SIG-M5 (cell line): ENCODE measurements at regions not wholly inside any gene's neighbourhood (a gene's known extent, or its start where the extent isn't known, plus 50 kb on each side); places are given as distances from the start of the nearest gene placed in this dataset.

Experiments
- DNase-seq: peaks from one replicate; lab custom pipeline; 2025; lab: John Stamatoyannopoulos, UW

DNA sequence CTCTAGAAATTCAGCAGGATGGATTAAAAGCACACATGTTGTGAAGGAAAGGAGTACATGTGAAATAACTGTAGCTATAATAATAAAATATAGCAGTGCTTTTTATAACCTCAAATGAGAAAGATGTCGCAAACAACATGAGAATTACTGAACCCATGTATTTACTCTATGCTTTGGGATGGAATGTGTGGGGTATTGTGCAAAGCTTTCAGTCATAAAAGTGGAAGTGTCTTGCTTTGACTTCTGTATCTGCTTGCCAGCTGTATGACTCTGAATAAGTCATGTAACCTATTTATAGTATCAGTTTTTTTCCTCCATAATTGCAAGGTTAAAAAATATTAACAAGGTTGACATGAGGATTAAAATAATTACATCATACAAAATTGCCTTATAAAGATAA lies 519.3 kb upstream of the CADM2 start:
- DNase-seq: peak; percentile 23

DNA sequence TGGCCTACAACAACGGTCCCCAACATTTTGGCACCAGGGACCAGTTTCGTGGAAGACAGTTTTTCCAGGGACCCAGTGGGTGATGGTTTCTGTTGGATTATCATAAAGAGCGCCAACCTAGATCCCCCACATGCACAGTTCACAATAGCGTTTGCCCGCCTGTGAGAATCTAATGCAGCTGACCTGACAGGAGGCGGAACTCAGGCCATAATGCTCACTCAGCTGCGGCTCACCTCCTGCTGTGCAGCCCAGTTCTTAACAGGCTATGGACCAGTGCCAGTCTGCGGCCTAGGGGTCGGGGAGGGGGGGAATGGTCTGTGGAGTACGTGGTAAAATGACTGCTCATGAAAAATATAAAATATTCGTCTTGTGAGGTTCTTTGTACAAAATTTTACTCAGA lies 518.5 kb upstream of the CADM2 start:
- DNase-seq: no peak

DNA sequence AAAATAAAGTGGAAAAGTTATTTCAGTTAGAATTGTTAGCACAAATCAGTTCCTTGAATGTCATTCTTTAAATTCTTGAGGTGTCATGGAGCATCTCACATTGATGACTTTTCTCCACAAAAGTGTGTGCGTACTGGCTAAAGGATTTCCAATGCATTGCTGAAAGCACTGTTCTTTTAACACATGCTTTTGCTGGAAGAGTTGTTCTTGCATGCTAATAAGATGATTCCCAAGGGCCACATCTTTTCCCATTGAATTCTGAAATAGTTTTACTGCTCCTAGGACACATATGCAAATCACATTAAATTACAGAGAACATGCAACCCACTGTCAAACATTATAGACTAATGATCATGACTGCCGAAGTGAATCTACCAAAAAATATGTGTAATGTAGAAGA lies 516.3 kb upstream of the CADM2 start:
- no peak for DNase-seq

DNA sequence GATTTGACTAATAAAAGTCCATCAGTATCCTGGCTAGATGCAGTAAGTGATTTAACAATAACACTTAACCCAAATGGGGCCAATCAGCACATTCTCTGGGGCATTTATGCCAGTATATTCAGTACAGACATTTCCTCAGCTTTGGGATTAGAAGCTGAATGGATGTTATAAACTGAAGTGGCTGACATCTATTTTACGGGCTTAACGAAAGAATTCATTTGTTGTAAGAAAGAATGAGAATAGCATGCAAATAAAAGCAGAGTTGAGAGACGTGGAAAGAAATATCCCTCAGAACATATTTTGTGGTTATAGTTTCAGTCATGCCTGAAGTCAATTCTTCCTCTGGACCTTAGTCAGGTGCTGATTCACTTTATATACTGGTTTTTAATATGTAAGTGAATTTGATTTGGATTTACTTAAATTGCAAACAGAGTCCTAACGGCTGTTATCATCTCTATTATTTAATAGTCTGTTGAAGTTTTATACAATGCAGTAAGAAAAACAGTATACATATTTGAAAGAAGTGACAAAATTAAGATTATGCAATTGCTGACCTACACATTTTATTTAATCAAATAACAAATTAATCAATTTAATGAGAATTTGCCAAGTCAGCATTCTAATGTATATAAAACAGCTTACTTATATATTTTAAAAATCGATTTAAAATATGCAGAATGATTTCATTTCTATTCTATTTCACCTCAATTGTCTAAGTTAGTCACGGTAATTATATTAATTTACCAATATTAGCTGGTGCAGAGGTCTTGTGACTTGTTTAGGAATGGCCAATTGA lies 513.9 kb upstream of the CADM2 start:
- no peak for DNase-seq

DNA sequence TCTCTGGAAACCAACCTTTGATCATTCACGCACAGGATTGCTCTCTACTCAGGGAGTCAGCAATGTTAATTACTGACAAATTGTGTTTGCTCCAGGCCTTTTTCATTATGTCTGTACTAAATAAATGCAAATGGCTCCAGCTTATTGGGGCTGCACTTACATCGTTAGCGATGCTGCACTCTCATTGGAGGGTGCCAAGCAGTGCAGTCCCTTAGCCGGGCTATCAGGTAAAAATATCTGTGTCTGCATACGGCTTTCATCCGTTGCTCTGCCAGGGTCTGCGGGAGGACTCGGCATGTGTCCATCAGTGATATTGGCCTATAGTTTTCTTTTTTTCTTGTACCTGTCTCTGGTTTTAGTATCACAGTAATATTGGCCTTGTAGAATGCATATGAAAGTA lies 471.5 kb upstream of the CADM2 start:
- no peak for DNase-seq

DNA sequence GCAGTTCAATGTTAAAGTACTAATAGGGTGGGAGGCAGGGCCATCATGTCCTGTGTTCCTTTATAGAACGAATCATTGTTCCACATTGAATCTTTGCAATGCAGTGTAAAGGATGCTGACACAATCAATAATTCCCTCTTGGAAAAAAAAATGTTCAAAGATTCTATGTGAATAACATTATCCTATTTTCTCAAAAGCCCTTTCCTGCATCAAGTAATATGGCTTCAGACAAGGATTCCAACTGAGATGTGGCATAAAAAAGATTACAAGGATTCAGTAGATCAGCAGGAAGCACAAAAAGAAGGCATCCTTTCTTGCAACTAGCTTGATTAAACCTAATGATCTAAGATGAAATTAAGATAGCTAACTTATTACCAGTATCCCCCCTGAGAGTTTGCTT lies 454.0 kb upstream of the CADM2 start:
- DNase-seq: no peak

DNA sequence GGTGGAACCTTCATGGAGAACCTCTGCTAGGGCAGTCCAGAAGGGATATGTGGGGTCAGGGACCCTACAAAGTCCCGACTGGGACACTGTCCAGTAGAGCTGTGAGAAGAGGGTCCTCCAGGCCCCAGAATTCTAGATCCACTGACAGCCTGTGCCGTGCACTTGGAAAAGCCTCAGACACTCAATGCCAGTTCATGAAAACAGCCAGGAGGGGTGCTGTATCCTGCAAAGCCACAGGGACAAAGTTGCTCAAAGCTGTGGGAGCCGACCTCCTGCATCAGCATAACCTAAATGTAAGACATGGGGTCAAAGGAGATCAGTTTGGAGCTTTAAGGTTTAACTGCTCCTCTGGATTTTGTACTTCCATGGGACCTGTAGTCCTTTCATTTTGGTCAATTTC lies 448.8 kb upstream of the CADM2 start:
- no peak for DNase-seq

DNA sequence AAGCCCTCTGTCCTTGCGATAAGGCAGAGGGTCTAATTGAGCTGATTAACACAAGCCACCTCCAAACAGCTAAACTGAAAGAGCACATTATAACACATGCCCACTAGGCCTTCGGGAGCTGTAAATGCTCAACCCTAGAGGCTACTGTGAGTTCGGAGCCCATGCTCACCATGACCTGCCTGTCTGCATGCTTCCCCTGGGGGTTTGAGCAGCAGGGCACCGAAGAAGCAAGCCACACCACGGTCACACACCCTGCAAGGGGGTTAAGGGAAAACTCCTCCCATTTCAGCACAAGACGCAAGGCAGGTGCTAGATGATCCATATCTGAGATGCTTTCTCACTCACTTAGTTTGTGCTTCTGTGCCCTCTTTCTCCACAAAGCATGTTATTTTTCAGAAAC lies 435.9 kb upstream of the CADM2 start:
- no peak for DNase-seq

DNA sequence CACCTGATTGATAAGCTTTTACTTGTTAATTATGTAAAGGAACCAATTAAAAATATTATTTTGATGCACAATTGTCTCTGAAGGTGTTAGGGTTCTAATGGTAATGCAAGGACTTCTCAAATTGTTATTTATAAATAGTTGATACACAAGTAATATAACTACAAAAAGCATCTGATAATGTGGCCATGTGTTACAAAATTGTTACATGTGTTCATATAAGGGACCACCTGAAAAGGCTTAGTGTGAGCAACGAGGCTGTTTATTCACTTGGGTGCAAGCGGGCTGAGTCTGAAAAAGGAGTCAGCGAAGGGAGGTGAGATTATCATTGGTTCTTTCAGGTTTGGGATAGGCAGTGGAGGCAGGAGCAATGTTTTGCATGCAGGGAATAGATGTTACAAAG lies 421.9 kb upstream of the CADM2 start:
- no peak for DNase-seq

DNA sequence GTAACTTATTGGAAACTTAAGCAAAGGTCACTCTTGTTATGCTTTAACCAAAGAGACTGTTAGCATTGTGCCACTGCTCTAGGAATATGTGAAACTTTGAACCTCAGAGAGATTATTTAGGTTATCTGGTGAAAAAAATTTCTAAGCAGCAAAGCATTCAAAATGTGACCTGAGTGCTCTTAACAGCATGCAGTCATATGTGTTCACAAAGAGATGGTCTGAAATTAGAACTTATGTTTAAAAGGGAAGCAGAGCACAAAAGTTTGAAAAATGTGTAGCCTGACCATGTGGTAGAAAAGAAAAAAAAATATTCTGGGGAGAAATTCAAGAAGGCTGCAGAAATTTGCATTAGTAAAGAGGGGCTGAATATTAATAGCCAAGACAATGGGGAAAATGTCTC lies 420.2 kb upstream of the CADM2 start:
- no peak for DNase-seq

DNA sequence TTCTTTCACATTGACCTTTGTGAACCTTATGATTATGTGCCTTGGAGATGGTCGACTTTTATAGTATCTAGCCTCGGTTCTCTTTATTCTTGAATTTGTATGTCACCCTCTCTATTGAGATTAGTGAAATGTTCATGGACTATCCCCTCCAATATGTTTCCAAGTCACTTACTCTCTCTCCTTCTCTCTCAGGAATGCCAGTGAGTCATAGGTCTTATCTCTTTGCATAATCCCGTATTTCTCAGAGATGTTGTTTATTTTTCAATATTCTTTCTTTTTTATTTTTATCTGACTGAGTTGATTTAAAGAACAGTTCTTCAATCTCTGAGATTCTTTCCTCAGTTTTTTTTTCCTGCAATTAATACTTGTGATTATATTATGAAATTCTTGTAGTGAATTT lies 411.6 kb upstream of the CADM2 start:
- no peak for DNase-seq

DNA sequence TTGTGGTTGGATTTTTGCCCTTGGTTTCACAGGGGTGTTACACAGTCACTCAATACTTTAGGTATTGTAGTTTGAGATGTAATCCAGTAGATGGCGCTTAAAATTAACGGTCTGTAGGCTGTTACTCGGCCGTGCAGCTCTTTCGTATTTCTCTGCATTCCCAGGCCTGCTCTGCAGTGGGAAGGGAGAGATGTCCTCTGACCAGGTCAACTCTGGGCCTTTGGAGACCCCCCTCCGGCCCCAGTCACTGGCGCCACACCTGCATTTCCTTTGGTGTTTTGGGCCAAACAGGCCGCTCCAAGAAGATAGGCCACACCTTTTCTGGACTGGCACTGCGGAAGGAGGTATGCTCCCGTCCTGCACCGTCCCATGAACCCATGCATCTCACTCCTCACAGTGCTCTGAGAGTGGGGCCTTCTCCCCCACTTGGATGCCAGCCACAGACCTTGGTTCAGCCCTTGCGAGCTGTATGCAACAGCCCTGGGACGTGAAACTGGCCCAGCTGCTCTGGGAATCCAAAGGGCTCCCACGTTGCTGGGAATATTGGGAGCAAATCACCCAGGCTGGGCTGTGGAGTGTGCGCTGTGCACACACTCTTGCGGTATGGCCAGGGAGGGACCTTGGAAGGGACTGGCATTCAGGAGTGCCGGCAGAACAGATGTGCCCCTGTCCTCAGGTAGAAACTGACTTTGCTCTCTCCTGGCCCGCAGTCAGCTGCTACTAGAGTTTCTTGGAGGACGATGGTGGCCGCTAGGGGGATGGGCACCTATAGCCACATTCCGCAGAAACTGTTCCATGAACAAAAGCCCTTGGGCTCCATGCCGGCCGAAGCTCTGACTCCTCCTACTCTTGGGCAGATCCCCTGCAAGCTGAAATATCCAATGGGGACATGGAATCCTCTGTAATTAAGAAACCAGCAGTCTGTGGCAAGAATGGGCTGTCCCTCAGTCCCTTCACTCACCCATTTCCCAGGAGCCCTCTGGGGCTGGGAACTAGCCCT lies 410.5 kb upstream of the CADM2 start:
- no peak for DNase-seq

DNA sequence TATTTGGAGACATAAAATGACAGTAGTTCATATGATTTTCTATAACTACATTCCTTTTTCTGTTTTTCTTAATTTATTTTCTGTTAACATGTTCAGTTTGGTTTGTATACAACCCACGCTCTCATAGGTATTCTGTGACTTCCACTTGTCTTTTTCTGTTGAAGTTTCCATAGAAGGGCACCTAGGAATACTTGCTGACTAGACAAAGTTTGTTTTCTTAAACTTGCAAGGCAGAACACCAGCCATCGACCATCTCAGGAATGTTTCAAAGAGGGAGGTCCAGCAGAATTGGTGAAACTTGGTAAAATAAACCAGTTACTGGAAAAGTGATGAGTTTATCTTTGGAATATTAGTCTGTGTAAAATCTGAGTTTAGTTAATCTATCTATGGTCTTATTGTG lies 403.2 kb upstream of the CADM2 start:
- no peak for DNase-seq

DNA sequence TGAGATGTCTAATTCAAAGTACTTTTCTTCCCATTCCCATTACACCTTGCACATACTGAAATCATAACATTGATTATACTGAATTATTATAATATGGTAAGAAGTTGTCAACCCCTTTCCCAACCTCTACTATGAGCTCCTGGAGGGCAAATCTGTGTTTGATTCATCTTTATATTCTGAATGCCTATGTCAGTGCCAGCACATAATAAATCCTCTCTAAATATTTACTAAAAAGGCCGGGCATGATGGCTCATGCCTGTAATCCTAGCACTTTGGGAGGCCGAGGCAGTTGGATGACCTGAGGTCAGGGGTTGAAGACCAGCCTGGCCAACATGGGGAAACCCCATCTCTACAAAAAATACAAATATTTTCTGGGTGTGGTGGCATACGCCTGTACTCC lies 392.5 kb upstream of the CADM2 start:
- no peak for DNase-seq

DNA sequence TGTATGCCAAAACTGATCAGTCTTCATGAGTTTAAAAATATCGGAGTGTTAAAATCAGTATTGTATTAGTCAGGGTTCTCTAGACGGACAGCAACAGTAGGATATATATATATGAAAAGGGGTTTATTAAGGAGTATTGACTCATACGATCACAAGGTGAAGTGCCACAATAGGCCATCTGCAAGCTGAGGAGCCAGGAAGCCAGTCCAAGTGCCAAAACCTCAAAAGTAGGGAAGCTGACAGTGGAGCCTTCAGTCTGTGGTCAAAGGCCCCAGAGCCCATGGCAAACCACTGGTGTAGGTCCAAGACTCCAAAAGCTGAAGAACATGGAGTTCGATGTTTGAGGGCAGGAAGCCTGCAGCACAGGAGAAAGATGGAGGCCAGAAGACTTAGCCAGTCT lies 391.0 kb upstream of the CADM2 start:
- DNase-seq: no peak

DNA sequence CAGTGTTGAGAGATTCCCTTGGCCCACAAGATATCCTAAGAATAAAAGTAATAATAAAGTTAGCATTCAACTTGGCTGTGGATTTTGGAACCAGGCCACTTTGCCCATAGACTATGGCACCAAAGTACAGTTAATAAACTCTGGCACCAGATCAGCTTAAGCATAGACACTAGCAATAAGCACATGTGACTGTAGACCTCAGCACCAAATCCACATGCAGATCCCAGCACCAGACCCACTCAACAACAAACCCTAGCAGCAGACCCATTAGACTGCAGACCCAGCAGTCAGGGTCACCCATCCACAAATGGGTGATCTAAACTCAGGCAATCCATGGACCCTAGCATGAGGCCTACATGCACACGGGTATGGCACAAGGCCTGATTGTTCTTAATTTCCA lies 384.8 kb upstream of the CADM2 start:
- DNase-seq: no peak

DNA sequence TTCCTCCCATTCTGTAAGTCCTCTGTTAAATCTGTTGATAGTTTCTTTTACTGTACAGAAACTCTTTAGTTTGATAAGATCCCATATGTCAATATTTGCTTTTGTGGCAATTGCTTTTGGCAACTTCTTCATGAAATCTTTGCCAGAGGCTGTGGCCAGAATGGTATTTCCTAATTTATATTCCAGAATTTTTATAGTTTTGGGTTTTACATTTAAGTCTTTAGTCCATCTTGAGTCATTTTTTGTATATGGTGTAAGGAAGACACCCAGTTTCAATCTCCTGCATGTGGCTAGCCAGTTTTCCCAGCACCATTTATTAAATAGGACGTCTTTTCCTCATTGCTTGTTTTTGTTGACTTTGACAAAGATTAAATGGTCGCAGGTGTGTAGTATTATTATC lies 372.4 kb upstream of the CADM2 start:
- no peak for DNase-seq

DNA sequence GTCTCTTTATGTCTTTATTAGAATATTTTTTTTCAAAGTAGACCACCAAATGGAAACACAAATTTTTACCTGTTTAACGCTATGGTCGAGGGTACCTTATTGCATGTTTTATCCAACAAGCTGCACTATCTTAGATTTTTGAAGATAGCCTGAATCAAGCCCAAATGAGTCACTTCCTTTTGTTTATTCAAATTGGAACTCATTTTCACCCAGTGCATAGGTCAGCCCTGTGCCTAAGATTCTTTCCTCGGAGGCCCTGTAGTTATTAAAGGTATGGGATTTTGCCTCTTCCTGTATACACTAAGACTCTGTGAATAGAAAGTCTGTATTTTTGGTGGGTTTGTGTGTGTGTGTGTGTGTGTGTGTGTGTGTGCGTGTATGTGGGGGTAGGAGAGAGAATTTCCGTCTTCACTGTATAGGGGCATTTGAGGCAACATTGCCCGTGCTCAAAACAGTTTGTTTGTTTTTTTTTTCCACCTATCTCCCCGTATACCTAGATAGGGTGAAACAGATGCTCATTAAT lies 358.0 kb upstream of the CADM2 start:
- no peak for DNase-seq

DNA sequence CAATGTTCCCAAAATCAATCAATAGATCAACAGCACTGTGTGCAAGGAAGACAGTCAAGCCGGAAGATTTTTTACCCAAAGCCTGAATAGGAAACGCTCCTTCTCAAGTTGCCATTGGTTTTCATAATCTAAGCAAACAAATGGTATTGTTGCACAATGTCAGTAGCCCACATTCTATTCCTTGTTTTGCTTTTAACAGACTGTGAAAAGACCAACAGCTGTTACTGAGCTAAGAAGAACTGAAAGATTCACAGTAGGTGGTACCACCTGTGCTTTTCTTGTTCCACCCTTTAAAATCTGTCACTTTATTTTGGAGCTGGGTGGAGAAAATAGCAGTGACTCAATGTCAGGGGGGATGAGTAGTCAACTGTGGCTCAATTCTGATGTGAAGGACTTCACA lies 357.5 kb upstream of the CADM2 start:
- no peak for DNase-seq

DNA sequence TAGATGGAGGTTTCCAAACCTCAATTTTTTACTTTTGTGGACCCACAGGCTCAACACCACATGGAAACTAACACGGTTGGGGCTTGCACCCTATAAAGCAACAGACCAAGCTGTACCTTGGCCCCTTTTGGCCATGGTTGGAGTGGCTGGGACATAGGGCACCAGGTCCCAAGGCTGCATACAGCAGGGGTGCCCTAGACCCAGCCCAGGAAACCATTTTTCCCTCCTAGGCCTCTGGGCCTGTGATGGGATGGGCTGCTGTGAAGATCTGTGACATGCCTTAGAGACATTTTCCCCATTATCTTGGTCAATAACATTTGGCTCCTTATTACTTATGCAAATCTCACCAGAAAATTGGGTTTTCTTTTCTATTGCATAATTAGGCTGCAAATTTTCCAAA lies 337.0 kb upstream of the CADM2 start:
- DNase-seq: no peak

DNA sequence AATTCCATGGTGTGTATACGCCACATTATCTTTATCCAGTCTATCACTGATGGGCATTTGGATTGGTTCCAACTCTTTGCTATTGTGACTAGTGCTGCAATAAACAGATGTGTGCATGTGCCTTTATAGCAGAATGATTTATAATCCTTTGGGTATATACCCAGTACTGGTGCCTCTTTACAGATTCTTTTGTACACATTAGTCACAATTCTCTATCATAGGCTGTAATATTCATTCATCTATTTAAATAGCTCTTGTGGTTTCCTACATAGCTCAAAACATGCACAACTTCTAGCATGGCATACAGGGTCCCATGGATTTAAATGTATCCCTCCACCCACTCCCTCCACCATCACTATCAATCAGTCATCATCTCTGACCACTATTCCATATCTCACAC lies 324.1 kb upstream of the CADM2 start:
- no peak for DNase-seq

DNA sequence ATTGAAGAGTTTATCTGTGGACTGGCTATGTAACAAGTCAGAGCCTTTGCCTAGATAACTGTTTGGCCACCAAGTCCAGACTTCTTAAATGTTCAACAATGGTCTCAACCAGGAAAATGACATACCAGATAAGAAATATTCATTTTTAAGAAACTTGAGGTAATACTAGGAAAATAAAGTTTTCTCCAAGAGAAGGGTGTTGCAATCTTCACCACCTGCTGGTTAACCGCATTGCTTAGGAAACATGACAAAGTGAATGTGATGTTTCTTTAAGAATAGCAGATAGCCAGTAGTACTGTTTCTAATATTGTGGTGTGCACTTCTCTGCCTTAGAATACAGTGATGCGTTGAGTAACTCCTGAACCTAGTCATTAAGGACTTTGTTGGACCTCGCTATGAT lies 321.5 kb upstream of the CADM2 start:
- DNase-seq: no peak

DNA sequence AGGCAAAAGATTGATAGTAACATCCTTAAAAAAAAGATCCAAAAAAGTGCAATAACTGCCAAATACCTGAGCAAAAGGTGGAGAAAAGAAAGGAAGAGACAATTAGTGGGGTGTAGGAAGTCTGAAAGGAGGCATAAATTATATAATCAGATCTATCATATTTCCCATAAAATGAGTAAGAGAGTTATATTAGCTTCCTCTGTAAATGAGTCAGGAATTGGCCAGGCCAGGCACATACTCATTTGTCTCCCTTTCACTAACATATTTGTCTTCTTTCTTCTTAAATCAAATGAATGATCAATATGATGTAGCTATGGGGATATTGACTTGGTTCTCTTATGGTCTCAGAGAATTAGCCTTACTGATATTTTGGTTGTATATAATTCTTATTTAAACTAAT lies 292.3 kb upstream of the CADM2 start:
- no peak for DNase-seq
